HG03432 (cell line): ENCODE measurements at regions not wholly inside any gene's neighbourhood (a gene's known extent, or its start where the extent isn't known, plus 50 kb on each side); places are given as distances from the start of the nearest gene placed in this dataset.

Experiments
- ATAC-seq: cut with Tn5 transposase; IDR thresholded peaks from one replicate; pipeline ENCODE4 v1.9.1; 2021; ENCODE audit warnings: mild to moderate bottlenecking, moderate library complexity; ENCODE audit not compliant: unreplicated experiment

DNA sequence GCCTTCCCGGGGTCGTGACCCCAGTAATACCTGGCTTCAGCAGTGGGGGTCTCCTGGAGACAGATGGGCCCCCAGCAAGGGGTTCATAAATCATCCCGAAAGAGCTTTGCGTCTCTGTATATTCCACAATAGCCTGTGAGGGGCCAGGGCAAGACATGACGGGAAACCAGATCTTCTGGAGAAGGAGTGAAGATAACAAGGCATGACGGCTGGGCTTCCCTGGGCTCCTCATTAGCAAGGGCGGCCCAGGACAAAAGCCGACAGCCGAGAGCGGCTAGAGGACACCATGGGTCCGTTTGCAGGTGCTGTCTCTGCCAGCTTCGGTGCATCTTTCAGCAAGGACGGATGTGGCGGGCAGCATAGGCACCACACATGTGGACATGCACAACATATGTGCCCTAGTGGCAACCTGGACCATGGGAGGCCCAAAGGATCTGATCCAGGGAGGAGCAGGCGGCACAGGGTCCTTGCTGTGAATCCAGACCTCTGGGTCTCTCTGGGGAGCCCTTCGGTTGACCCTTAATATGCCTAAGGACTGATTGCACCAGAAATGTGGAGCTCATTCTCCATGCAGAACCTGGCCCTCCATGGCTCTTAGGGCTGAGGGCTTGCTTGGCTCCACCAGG, 136.9 kb upstream of the FOXF1 start:
- no peak for ATAC-seq

GRCh38 chr16:86374603-86375130, 135.7 kb upstream of the FOXF1 start:
- no peak for ATAC-seq

GRCh38 chr16:86375364-86375763, 135.0 kb upstream of the FOXF1 start:
- no peak for ATAC-seq

DNA sequence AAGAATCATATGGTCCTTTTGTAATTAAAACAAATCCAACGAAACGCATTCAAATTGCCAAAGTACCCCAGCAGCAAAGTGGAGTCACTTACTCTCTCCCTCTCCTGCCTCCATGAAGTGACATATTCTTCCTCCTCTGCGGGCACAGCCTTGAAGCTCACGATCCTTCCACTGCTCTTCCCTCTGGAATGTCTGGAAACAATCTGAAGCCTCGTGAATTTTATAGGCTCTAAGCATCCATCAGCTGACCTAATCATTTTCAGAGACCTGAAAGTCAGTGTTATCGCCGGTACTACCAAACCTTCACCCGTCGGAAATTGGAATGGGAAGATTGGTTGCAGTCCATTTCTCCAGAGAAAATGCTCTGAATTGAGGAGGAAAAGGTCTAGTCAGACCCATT, 134.5 kb upstream of the FOXF1 start:
- ATAC-seq: no peak

DNA sequence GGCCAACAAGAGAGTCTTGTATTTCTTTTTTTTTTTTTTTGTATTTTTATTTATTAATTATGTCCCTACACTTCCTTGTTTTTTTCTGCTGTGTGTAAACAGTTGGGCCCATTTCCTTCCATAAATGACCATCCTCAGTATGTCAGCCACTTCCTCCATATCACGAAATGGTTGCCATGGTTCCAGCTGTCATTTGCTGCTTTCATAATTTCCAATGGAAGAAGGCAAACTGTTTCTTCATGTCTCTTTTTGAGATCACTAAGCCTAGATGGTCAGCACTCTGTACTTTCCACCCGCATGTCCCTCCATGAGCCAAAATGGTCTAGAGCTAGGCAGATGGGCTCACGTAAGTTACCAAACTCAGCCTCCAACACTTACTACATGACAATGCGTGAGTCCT, 133.5 kb upstream of the FOXF1 start:
- no peak for ATAC-seq

DNA sequence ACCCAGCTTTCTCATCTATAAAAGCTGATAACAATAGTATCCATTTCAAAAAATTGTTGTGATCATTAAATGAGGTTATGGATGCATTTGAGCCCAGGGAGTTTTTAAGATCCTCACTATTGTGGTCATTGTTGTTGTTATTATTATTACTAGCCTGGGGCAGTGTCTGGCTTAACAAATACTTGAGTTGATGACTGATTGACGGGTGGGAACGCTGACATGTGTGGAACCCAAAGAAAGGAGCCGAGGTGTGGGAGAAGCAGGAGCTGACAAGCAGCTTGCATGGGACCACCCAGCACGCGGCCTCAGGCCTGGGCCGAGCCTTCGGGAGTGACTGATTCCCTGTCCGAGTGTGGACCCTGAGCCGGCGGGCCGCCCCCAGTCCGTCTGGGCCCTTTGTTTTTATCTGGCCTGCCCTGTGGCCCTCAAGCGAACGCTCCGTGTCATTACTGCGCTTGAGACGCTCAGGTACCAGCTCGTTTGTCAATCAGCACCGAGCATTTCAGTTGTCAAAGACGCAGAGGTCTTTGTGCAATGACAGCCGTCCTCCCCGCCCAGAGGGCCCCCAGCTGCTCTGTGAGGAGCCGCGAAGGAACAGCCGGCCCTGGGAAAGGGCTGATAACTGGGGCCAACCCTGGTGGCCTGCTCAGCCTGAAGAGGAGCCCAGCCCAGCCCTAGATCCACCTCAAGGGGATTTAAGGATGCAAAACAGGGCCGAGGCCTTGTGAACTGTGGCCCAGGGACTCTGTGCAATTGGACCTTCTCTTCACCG, 132.9 kb upstream of the FOXF1 start:
- ATAC-seq: no peak

- ATAC-seq: no peak
Observed at GRCh38 chr16:86378128-86378527, 132.2 kb upstream of the FOXF1 start.

DNA sequence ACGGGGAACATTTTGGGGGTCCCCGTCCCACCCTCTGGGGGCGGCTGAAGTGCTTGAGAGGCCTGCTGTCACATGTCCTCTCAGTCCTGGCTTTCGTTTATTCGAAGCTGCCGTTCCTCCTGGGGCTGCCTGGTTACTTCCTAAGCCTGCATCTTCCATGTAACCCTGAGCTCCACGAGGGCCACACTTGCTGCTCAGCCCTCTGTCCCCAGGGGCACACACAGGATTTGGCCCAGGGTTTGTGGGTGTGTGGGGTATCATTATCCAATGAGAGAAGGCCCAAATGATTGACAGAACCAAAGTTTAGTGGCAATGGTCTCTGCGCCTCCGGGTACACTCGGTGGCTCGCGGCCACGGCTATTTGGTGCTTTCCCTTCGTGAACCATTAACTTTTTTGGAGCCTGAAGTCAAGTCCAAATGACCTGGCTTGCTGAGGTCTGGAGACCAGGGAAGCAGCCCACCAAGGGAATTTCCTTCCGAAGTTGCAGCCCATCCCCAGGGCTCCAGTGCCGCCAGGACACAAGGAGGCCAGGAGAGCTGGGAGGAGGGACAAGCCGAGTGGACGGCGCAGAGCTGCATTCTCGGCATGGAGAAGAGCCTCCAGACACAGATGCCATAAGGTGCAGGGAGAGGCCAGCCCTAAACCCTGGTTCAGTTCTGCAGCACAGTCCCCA, 131.4 kb upstream of the FOXF1 start:
- no peak for ATAC-seq

- no peak for ATAC-seq
Observed at GRCh38 chr16:86379505-86379846, 130.9 kb upstream of the FOXF1 start.

GRCh38 chr16:86380030-86380429, 130.3 kb upstream of the FOXF1 start:
- no peak for ATAC-seq

DNA sequence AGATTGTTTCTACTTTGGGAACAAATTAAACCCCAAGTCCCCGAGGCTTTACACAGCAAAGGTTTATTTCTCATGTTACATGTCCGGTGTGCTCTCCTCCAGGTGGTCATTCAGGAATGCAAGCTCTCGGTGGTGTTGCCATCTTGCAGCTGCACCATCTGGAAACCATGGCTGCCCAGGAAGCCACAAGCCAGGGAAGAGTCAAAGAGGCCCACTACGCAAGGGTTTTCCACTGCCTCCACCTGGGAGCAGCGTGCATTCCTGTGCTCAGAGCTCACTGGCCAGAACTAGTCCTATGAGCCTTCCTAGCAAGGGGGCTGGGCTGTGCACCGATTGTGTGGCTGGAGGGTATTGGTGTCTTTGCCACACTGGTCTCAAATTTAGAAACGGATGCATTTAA, 128.8 kb upstream of the FOXF1 start:
- ATAC-seq: no peak

DNA sequence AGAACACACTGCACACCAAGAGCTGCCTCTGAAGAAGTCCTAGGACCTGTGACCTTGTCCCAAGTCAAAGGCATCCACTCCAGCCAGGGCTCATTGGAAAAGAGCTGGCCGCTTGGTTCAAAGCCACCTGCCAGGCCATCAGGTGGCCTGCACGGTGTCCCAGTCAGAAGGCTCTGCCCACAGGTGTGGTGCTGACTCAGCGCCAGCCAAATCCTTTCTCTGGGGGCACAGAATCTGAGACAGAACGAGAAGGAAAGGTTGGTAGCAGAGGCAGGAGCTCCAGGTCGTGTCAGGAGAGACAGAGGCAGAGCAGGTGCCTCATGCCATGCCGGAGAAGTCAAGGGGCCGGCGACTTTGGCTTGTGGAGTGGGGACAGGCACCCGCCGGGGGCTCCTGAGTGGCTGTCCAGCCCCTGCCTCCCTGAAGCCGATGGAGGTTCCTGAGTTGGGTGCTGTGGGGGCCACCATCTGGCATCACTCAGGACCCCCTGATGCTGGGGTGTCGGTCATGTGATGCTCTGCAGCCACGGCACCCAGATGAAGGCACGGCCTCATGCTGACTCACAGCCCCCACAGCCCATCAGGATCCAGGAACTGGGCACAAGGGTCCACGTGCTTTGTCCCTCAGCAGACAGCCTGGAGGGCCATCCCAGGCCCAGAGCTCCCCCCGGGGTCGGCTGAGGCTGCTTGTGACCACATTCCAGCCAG, 128.1 kb upstream of the FOXF1 start:
- no peak for ATAC-seq

DNA sequence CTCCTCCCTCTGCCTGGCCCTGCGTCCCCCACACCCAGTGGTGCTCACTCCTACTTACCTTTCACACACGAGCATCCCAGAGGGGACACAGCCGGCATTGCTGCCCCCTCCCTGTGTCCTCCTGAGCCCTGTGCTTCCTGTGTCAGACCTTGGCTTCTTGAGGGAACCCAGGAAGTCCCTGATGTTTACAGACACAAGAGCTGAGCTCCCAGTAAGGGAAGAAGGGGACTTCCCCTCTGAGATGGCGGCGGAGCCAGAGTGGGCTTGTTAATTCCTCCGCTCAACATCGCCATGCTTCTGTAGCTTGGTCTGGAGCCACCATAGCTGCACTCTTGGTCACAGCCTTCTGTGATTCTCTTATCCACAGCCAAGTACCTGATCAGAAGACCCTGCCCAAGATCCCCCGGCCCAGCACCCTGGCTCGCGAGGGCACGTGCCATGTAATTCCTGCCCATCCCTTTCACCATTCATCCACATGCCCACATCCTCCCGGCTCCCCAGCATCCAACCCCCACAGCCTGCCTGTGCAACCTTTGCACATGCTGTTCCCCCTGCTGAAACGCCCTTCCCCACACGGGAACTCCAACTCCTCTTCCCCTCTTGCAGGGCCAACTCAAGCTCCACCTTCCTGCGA, 127.4 kb upstream of the FOXF1 start:
- ATAC-seq: no peak

- no peak for ATAC-seq
Observed at GRCh38 chr16:86383488-86384262, 126.7 kb upstream of the FOXF1 start.

GRCh38 chr16:86384263-86384649, 126.1 kb upstream of the FOXF1 start:
- ATAC-seq: no peak

DNA sequence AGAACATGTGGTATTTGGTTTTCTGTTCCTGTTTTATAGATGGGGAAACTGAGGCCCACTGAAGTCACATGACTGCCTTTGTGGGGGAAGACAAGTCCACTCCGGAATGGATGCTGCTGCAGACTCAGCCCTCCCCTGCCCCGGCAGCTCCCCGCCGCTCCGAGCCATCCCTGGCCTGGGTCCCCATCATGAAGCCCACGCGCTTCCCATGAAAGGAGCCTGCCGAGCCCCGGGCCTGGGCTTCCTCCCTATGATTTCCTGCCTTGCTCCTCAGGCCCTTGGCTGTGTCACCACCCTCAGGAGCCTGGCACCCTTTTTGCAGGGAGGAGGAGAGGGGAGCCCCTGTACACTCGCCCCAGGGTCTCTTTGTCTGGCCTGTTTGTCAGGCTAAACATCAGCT, 125.3 kb upstream of the FOXF1 start:
- no peak for ATAC-seq

DNA sequence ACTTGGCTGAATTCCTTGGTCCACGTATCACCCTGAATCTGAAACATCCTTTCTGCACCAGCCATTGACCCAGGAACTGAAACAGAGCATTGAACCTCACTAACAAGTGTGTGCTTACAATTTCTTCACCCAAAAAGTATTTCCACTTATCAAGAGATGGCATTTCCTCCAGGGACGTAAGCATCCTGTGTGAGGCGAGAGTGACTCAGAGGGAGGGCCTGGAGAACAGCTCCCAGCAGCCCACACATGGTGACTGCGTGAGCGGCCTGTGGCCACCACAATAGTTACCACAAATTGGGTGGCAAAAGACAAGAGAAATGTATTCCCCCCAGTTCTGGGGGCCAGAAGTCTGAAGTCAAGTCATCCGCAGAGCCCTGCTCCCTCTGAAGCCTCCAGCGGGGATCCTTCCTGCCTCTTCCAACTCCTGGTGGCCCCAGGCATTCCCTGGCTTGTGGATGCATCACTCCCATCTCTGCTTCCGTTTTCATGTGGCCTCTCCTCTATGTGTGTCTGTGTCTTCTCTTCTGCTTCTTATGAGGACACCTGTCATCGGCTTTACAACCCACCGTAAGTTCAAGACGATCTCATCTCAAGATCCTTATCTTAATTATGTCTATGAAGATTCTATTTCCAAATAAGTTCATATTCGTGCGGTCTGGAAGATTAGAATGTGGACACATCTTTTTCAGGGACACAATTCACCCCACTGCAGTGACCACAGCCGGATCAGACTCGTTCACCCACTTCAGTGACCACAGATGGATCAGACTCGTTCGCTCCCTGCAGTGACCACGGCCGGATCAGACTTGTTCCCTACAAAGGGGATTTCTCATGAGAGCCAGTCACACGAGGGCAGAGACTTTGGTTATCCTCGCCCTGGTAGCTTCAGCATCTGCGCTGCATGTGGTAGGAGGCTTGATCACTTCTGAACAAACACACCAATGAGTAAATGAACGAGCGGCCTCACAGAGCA, 122.6 kb upstream of the FOXF1 start:
- ATAC-seq: no peak

DNA sequence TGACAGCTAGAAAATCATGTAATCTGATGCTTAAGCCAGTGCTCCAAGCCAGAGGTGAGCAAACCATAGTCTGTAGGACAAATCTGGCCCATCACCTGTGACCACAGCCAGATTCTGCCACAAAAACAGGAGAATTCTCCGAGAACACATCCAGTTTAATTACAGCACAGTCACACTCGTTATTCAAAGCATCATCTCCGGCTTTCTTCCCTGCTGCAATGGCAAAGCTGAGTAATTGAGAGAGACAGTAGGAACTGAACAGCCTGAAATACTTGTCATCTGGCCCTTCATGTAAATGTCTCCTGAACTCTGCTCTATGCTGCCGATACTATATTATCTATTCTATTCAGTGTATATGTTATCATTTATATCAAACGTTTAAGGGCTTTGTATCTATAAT, 121.4 kb upstream of the FOXF1 start:
- no peak for ATAC-seq
